ENCODE measurements at regions not wholly inside any gene's neighbourhood (a gene's known extent, or its start where the extent isn't known, plus 50 kb on each side); places are given as distances from the start of the nearest gene placed in this dataset.

DNA sequence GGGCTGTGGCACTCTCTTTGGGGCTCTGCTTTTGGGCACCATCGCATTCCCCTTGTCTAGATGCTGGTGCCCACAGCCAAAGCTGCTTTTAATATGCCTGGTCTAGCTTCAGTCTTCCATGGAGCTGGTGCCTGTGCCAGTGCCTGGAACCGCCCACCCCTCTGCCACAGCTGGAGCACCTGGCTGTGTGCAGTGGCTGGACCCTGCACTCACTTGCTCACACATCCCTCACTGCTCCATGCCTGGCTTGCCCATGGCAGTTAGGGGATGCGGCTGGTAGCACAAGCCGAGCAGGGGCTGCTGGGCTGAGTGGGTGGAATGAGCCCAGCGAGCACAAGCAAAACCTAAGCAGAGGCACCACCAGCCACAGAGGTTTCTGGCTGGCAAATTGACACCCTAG, 1145.9 kb upstream of the LRRTM3 start:
- TF ChIP-seq RARB (CRISPR knock-in tag; IDR thresholded peaks at IDR 0.05) (no peak), OSR1 (CRISPR knock-in tag; IDR thresholded peaks at IDR 0.05) (no peak), SNAI2 (CRISPR knock-in tag; IDR thresholded peaks at IDR 0.05) (no peak), ZFP30 (CRISPR knock-in tag; IDR thresholded peaks at IDR 0.05) (no peak), TCF4 (CRISPR knock-in tag; IDR thresholded peaks at IDR 0.05; ENCODE audit: borderline replicate concordance) (no peak), CSDC2 (CRISPR knock-in tag; IDR thresholded peaks at IDR 0.05) (no peak), ISL1 (CRISPR knock-in tag; IDR thresholded peaks at IDR 0.05) (no peak), ZNF8 (CRISPR knock-in tag; IDR thresholded peaks at IDR 0.05) (no peak), ARNTL (CRISPR knock-in tag; IDR thresholded peaks at IDR 0.05; ENCODE audit: borderline replicate concordance, low read depth) (no peak), TOX (CRISPR knock-in tag; IDR thresholded peaks at IDR 0.05; ENCODE audit: borderline replicate concordance) (no peak), ZC3H10 (CRISPR knock-in tag; IDR thresholded peaks at IDR 0.05) (no peak)
- TF ChIP-seq, protein P1, sequence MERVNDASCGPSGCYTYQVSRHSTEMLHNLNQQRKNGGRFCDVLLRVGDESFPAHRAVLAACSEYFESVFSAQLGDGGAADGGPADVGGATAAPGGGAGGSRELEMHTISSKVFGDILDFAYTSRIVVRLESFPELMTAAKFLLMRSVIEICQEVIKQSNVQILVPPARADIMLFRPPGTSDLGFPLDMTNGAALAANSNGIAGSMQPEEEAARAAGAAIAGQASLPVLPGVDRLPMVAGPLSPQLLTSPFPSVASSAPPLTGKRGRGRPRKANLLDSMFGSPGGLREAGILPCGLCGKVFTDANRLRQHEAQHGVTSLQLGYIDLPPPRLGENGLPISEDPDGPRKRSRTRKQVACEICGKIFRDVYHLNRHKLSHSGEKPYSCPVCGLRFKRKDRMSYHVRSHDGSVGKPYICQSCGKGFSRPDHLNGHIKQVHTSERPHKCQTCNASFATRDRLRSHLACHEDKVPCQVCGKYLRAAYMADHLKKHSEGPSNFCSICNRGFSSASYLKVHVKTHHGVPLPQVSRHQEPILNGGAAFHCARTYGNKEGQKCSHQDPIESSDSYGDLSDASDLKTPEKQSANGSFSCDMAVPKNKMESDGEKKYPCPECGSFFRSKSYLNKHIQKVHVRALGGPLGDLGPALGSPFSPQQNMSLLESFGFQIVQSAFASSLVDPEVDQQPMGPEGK (CRISPR knock-in tag; IDR thresholded peaks at IDR 0.05; ENCODE audit: borderline replicate concordance): no peak
- TF ChIP-seq, protein P2, sequence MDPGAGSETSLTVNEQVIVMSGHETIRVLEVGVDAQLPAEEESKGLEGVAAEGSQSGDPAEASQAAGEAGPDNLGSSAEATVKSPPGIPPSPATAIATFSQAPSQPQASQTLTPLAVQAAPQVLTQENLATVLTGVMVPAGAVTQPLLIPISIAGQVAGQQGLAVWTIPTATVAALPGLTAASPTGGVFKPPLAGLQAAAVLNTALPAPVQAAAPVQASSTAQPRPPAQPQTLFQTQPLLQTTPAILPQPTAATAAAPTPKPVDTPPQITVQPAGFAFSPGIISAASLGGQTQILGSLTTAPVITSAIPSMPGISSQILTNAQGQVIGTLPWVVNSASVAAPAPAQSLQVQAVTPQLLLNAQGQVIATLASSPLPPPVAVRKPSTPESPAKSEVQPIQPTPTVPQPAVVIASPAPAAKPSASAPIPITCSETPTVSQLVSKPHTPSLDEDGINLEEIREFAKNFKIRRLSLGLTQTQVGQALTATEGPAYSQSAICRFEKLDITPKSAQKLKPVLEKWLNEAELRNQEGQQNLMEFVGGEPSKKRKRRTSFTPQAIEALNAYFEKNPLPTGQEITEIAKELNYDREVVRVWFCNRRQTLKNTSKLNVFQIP (CRISPR knock-in tag; IDR thresholded peaks at IDR 0.05; ENCODE audit: borderline replicate concordance, low read depth): no peak
- TF ChIP-seq, protein P3, sequence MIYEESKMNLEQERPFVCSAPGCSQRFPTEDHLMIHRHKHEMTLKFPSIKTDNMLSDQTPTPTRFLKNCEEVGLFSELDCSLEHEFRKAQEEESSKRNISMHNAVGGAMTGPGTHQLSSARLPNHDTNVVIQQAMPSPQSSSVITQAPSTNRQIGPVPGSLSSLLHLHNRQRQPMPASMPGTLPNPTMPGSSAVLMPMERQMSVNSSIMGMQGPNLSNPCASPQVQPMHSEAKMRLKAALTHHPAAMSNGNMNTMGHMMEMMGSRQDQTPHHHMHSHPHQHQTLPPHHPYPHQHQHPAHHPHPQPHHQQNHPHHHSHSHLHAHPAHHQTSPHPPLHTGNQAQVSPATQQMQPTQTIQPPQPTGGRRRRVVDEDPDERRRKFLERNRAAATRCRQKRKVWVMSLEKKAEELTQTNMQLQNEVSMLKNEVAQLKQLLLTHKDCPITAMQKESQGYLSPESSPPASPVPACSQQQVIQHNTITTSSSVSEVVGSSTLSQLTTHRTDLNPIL (CRISPR knock-in tag; IDR thresholded peaks at IDR 0.05; ENCODE audit: low read depth): no peak
